Keratinocyte (primary cell): ENCODE measurements at regions not wholly inside any gene's neighbourhood (a gene's known extent, or its start where the extent isn't known, plus 50 kb on each side); places are given as distances from the start of the nearest gene placed in this dataset.
"Not testable (repeated sequence)": the region's sequence is repeated elsewhere in the genome, so short reads cannot be mapped to it uniquely, and the experiment has no call there.

ENCODE experiments used
- DNase-seq: peaks from one replicate; pipeline ENCODE4 v3.0.0-alpha.2; 2011; ENCODE audit warnings: low read depth, missing footprints, low spot score
- FAIRE-seq: peaks from 2 replicates; lab custom pipeline; 2011; peaks lifted over from hg19 to GRCh38; lab: Jason Lieb, UNC
- H2AFZ ChIP-seq: 2 replicates; pipeline ENCODE4 v1.6.0; 2012; ENCODE audit warnings: low read length, control low read depth, inconsistent platforms; ENCODE audit not compliant: control insufficient read depth
- H3K27ac ChIP-seq: 2 replicates; pipeline ENCODE4 v1.5.1; 2011; ENCODE audit warnings: low read length; ENCODE audit not compliant: control insufficient read depth, insufficient read depth
- H3K27me3 ChIP-seq: 3 replicates; pipeline ENCODE4 v1.6.0; 2011; ENCODE audit warnings: low read length; ENCODE audit not compliant: control insufficient read depth, insufficient read depth; ENCODE audit errors: extremely low read depth
- H3K36me3 ChIP-seq, 2 experiments: 2 replicates in 1 of 2; 3 replicates in 1 of 2; pipeline ENCODE4 v1.5.1; 2011; ENCODE audit warnings: low read length in 2 of 2, mild to moderate bottlenecking in 1 of 2; ENCODE audit not compliant: control insufficient read depth in 2 of 2, insufficient read depth in 2 of 2; ENCODE audit errors: extremely low read depth in 1 of 2
- H3K4me1 ChIP-seq: 3 replicates; pipeline ENCODE4 v1.5.1; 2011; ENCODE audit warnings: low read length; ENCODE audit not compliant: control insufficient read depth, insufficient read depth; ENCODE audit errors: extremely low read depth
- H3K4me2 ChIP-seq: 3 replicates; pipeline ENCODE4 v1.6.0; 2011; ENCODE audit warnings: low read depth, low read length; ENCODE audit not compliant: control insufficient read depth, insufficient read depth; ENCODE audit errors: extremely low read depth
- H3K4me3 ChIP-seq, 3 experiments: fragments of 200-600 bp in 1 of 3; sonication (generic) in 1 of 3; 2 replicates in 2 of 3; 3 replicates in 1 of 3; pipeline ENCODE4 v1.5.1; 2011 to 2016; ENCODE audit warnings: low read length in 3 of 3, mild to moderate bottlenecking in 3 of 3, control low read depth in 2 of 3, inconsistent platforms in 1 of 3, low read depth in 1 of 3, mixed read lengths in 1 of 3, mixed run types in 1 of 3, moderate library complexity in 1 of 3; ENCODE audit not compliant: control insufficient read depth in 2 of 3, insufficient read depth in 2 of 3; ENCODE audit errors: extremely low read depth in 1 of 3
- H3K79me2 ChIP-seq: 2 replicates; pipeline ENCODE4 v1.6.0; 2012; ENCODE audit warnings: low read length; ENCODE audit not compliant: control insufficient read depth, insufficient read depth
- H3K9ac ChIP-seq: 3 replicates; pipeline ENCODE4 v1.6.0; 2011; ENCODE audit warnings: low read length; ENCODE audit not compliant: control insufficient read depth, insufficient read depth; ENCODE audit errors: extremely low read depth
- H3K9me1 ChIP-seq: 3 replicates; pipeline ENCODE4 v1.6.0; 2011; ENCODE audit warnings: low read length; ENCODE audit not compliant: control insufficient read depth, insufficient read depth; ENCODE audit errors: extremely low read depth
- H3K9me3 ChIP-seq: 2 replicates; pipeline ENCODE4 v1.5.1; 2012; ENCODE audit warnings: low read depth, low read length; ENCODE audit not compliant: control insufficient read depth
- H4K20me1 ChIP-seq: 3 replicates; pipeline ENCODE4 v1.6.0; 2011; ENCODE audit warnings: low read length; ENCODE audit not compliant: control insufficient read depth, insufficient read depth; ENCODE audit errors: extremely low read depth
- EZH2 ChIP-seq: IDR thresholded peaks from one replicate; pipeline ENCODE4 v1.6.1; 2012; ENCODE audit warnings: inconsistent platforms, mild to moderate bottlenecking, low read length, moderate library complexity
- dilution Hi-C: fragments of 300-500 bp; cut with MboI; formaldehyde crosslinking; loops from one replicate; pipeline ENCODE4 v1.7.0; 2020; ENCODE audit warnings: low sequenced_read_pairs; ENCODE audit not compliant: extremely low pct_ligation_motif_present
- TF ChIP-seq, protein P1 (sequence below), 3 experiments: IDR thresholded peaks in 1 of 3; conservative IDR thresholded peaks in 1 of 3; optimal IDR thresholded peaks in 1 of 3; 2 replicates in 2 of 3; 3 replicates in 1 of 3; pipeline versions ENCODE3 to v1.5.1; 2011; ENCODE audit warnings: low read length in 3 of 3, mild to moderate bottlenecking in 3 of 3, moderate library complexity in 2 of 3, control low read depth in 1 of 3, inconsistent platforms in 1 of 3; ENCODE audit not compliant: insufficient read depth in 2 of 3; ENCODE audit errors: extremely low read depth in 1 of 3

DNA sequence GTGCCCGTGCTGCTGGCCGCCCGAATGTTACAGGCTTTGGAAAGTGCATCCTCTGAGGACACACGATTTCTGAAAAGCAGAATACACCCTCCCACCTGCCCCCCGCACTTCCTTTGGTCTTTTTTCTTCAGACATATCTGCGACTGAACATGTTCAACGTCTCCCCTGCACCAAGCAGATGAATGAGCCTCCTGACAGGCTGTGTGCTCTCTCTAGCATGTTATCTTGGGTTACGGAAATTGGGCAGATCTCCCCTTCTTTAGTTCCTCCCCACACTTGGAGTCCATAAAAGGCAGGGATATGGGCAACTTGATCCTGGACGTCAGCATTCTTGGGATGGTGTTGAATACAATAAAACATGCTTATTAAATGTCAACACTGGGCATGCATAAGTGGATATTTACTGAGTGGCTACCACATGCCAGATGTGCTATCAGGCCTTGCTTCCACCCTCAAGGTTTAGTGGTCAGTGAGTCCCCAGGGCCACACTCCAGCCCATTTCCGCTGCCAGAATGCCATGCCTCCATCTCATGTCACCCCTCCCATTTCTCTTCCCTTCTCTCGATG is 130.4 kb downstream of the TRIM43 start:
- H3K4me3 ChIP-seq: no peak overlapping the region
- no peaks in the 10 kb centered on the region for H3K79me2 ChIP-seq
- no peak overlapping the region for H2AFZ ChIP-seq
- dilution Hi-C loops: no loop called here
- TF ChIP-seq EZH2: no peak
- TF ChIP-seq, protein P1, sequence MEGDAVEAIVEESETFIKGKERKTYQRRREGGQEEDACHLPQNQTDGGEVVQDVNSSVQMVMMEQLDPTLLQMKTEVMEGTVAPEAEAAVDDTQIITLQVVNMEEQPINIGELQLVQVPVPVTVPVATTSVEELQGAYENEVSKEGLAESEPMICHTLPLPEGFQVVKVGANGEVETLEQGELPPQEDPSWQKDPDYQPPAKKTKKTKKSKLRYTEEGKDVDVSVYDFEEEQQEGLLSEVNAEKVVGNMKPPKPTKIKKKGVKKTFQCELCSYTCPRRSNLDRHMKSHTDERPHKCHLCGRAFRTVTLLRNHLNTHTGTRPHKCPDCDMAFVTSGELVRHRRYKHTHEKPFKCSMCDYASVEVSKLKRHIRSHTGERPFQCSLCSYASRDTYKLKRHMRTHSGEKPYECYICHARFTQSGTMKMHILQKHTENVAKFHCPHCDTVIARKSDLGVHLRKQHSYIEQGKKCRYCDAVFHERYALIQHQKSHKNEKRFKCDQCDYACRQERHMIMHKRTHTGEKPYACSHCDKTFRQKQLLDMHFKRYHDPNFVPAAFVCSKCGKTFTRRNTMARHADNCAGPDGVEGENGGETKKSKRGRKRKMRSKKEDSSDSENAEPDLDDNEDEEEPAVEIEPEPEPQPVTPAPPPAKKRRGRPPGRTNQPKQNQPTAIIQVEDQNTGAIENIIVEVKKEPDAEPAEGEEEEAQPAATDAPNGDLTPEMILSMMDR (optimal IDR thresholded peaks at IDR 0.05 in 1 of 3, IDR thresholded peaks at IDR 0.05 in 1 of 3, conservative IDR thresholded peaks at IDR 0.05 in 1 of 3; ENCODE audit: extremely low read depth in 1 of 3, insufficient read depth in 2 of 3, low read length in 3 of 3): no peak
- no peaks in the 10 kb centered on the region for H4K20me1 ChIP-seq
- no peak for FAIRE-seq
- no peak overlapping the region for H3K9ac ChIP-seq
- H3K4me1 ChIP-seq: no peaks in the 10 kb centered on the region
- no peak for DNase-seq
- no peaks in the 10 kb centered on the region for H3K9me3 ChIP-seq
- no peaks in the 10 kb centered on the region for H3K36me3 ChIP-seq
- H3K9me1 ChIP-seq: no peaks in the 10 kb centered on the region
- H3K27me3 ChIP-seq: no peaks in the 10 kb centered on the region
- no peak overlapping the region for H3K27ac ChIP-seq
- no peak overlapping the region for H3K4me2 ChIP-seq

DNA sequence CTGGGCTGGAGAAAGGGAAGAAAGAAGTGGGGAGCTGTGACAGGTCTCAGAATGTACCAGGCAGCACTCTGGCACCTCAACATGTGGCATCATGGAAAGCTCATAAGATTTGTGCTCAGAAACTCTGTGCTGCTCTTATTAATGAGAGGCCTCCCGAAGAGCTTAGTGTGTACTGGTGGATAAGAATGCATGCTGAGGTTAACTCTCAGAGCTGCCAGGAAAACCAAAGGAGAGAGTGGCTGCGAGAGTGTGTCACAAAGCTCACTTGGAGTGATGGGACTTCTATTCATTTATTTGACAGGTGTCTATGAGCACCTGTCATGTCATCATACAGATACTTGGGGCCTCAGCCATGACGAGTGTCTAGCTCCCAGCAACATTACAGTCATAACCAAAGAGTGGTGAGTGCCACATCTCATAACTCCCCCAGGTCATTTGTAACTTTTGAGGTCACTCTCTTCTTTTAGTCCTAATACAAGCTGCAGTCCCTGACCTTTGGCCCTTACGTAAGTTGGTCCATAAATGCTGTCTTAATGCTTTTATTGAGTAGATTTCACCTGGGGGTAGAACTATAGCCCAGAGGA is 131.9 kb downstream of the TRIM43 start:
- H3K27ac ChIP-seq, H4K20me1 ChIP-seq, FAIRE-seq, H3K4me2 ChIP-seq, dilution Hi-C loops, H3K9ac ChIP-seq, H3K9me1 ChIP-seq, DNase-seq, H3K36me3 ChIP-seq, H3K9me3 ChIP-seq, H3K79me2 ChIP-seq, H3K4me3 ChIP-seq, H2AFZ ChIP-seq, H3K4me1 ChIP-seq, H3K27me3 ChIP-seq: not testable (repeated sequence)

DNA sequence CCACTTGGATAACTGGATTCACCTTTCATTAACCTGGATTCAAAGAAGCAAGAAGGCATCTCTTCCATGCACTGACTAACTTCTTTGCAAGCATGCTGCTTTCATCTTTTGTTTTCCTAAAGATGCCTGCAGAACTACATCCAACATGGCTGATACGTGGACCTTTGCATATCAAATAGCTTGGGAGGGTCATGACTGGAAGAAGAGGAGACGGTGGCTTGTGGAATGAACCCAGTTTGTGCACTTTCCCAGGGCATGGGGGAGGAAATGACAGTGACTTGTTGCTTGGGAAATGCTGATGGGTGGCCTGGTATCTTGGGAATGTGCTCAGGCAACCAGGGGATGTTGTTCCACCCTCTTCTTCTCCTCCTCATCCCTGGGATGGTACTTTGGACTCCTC is 133.4 kb downstream of the TRIM43 start:
- H4K20me1 ChIP-seq, H3K36me3 ChIP-seq, dilution Hi-C loops, FAIRE-seq, DNase-seq, H3K27me3 ChIP-seq, H3K4me3 ChIP-seq, H3K9ac ChIP-seq, H3K79me2 ChIP-seq, H3K9me1 ChIP-seq, H3K9me3 ChIP-seq, H2AFZ ChIP-seq, H3K4me1 ChIP-seq, H3K4me2 ChIP-seq, H3K27ac ChIP-seq: not testable (repeated sequence)

DNA sequence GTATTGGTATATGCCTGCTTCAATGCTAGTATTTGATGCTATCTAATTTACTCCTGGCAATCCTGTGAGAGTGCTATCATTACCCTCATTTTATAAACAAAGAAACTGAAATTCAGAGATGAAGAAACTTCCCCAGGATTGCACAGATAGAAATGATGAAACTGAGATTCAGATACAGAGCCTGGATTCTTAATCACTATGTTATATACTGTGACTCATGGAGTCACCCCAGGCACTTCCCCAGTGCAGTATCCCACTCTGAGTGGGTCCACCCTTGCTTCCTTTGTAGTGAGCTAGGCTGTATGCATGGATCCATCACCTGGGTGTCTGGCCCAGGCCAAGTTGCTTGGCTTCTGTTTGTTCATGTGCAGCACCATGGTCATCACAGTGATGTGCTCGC is 133.9 kb downstream of the TRIM43 start:
- H2AFZ ChIP-seq, H3K27ac ChIP-seq, FAIRE-seq, H3K79me2 ChIP-seq, H4K20me1 ChIP-seq, H3K27me3 ChIP-seq, H3K9me3 ChIP-seq, H3K4me3 ChIP-seq, DNase-seq, H3K4me1 ChIP-seq, H3K9ac ChIP-seq, H3K36me3 ChIP-seq, H3K9me1 ChIP-seq, H3K4me2 ChIP-seq, dilution Hi-C loops: not testable (repeated sequence)
